ENCODE measurements at regions not wholly inside any gene's neighbourhood (a gene's known extent, or its start where the extent isn't known, plus 50 kb on each side); places are given as distances from the start of the nearest gene placed in this dataset.

DNA sequence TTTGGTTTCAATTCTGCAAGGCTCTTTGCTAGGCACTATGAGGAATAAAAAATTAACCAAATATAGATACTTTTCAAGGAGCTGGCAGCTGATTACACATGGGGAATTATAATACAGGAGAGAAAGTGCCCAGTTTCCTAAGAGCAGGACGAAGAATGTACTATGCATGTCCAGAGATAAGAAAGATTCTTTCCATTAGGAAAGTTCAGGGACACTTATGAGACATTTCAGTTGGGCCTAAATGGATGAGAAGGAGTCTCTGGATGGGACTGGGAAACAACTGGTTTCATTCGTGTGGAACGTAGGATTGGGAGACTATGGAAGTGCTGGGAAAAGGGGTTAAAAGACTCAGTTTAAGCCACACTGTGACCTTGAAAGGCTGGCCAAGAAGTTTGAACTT lies 63.5 kb upstream of the MROH9 start:
- H3K4me1 ChIP-seq (ENCODE audit: low read length) = no peaks in the 10 kb centered on the region

DNA sequence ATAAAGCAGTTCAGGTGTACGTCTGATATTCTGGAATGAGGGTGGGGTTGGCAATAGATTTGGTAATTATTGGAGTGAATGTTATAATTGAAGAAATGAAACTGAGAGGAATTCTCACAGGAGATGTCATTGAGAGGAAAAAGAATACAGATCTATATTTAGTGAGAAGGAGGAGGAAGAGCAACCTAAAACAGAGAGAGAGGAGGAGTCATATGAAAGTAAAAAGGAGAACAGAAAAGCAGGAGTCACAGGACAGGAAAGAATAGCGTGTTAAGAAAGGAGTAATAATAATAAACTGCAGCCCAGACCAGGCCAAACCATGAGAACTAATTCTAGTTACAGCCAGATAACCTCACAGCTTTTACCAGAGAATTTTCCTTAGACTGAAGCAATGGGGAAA lies 62.7 kb upstream of the MROH9 start:
- Histone ChIP-seq H3K27ac (ENCODE audit: low read length) (no peak overlapping the region), H2AFZ (ENCODE audit: low read length) (no peak overlapping the region), H3K4me1 (ENCODE audit: low read length) (no peaks in the 10 kb centered on the region), H3K9me2 (replicated peaks; ENCODE audit: insufficient read depth, low read length) (no peaks in the 10 kb centered on the region), H4K20me1 (ENCODE audit: insufficient read depth, low read depth, low read length) (no peaks in the 10 kb centered on the region), H3K27me3 (ENCODE audit: low read length) (no peaks in the 10 kb centered on the region), H3K9me3 (ENCODE audit: low read length) (no peaks in the 10 kb centered on the region), H3K9ac (ENCODE audit: low read length) (no peak overlapping the region), H3K79me2 (ENCODE audit: low read length) (no peaks in the 10 kb centered on the region), H3K36me3 (ENCODE audit: insufficient read depth, low read length) (no peaks in the 10 kb centered on the region), H3K4me3 (ENCODE audit: low read length) (no peak overlapping the region), H3K4me2 (ENCODE audit: low read depth, low read length, poor library complexity, severe bottlenecking) (no peak overlapping the region)
- DNase-seq = no peak

More for the DNA sequence above, 63.5 kb upstream of the MROH9 start:
- H3K4me3 ChIP-seq (ENCODE audit: low read length) = no peak overlapping the region
- no peak overlapping the region for H3K4me2 ChIP-seq (ENCODE audit: low read depth, low read length, poor library complexity, severe bottlenecking)
- H3K27me3 ChIP-seq (ENCODE audit: low read length) = no peaks in the 10 kb centered on the region
- no peak overlapping the region for H3K9ac ChIP-seq (ENCODE audit: low read length)
- no peak overlapping the region for H2AFZ ChIP-seq (ENCODE audit: low read length)
- no peaks in the 10 kb centered on the region for H3K9me3 ChIP-seq (ENCODE audit: low read length)
- H3K79me2 ChIP-seq (ENCODE audit: low read length) = no peaks in the 10 kb centered on the region
- H3K27ac ChIP-seq (ENCODE audit: low read length) = no peak overlapping the region
- H3K36me3 ChIP-seq (ENCODE audit: insufficient read depth, low read length) = no peaks in the 10 kb centered on the region
- no peak for DNase-seq
- H3K9me2 ChIP-seq (replicated peaks; ENCODE audit: insufficient read depth, low read length) = no peaks in the 10 kb centered on the region
- H4K20me1 ChIP-seq (ENCODE audit: insufficient read depth, low read depth, low read length) = no peaks in the 10 kb centered on the region

DNA sequence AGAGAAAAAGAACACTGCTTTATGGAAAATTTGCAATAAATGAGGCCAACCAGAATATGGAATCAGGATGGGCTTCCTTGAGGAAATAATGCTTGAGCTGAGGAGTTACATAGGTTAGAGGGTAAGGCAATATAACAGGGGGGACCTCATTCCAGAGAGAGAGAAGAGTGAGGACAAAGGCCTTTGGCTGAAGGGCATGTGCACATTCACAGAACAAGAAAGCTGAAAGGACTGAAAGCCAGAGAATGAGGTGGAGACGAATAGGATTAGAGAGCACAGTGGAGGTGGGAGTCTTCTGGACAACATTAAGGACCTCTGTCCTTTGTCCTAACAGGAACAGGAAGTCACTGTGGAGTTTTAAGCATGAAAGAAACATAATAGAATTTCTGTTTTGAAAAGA lies 60.7 kb upstream of the MROH9 start:
- DNase-seq = no peak
- no peaks in the 10 kb centered on the region for H3K9me3 ChIP-seq (ENCODE audit: low read length)

DNA sequence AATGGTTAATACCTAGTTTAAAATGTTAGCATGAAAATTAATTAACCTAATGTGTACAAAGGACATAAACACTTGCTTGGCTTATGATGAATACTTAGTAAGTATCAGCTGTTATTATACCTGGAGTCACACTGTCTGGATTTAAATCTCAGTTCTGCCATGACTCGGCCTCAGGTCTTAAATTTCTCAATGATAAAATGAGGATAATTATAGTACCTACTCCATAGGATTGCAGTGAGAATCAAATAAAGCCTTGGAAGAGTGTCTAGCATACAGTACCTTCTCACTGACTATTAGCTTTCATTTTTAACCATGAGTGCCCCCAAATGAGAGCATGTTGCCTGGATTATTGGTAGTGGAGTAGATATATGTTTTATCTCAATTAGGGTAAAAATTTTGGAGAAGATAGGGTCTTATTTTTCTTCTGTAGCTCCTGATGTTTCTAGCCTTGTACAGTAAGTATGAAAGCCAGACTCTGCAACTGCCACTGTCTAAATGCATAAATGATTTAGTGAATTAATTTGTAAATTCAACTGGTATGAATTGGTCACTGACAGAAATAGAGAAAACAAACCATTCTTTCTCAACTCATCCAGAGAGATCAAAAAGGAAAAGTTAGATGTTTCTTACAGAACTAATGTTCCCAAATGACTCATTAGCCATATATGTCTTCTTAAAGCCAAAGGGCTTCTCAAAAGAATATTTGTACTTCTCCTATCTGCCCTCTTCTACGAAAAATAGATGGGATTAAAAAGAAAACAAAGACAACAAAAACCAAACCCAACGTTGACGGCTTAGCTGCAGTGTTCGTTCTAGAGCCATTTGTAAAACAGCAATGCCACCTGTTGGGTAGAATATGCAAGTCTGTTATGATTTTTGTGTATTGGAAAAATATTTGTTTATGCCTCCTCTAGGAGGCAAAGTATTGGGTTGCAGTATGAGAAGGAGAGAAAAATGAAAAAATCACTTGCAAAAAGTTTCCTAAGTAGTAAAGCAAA lies 53.8 kb upstream of the MROH9 start:
- no peaks in the 10 kb centered on the region for H3K36me3 ChIP-seq (ENCODE audit: insufficient read depth, low read length)
- no peak overlapping the region for H3K4me3 ChIP-seq (ENCODE audit: low read length)
- H3K9ac ChIP-seq (ENCODE audit: low read length) = no peak overlapping the region
- H3K9me2 ChIP-seq (replicated peaks; ENCODE audit: insufficient read depth, low read length) = no peaks in the 10 kb centered on the region
- H3K9me3 ChIP-seq (ENCODE audit: low read length) = no peaks in the 10 kb centered on the region
- H4K20me1 ChIP-seq (ENCODE audit: insufficient read depth, low read depth, low read length) = no peaks in the 10 kb centered on the region
- H3K4me1 ChIP-seq (ENCODE audit: low read length) = no peaks in the 10 kb centered on the region
- H3K27me3 ChIP-seq (ENCODE audit: low read length) = no peaks in the 10 kb centered on the region
- DNase-seq = peak; percentile 43
- no peak overlapping the region for H3K4me2 ChIP-seq (ENCODE audit: low read depth, low read length, poor library complexity, severe bottlenecking)
- H3K27ac ChIP-seq (ENCODE audit: low read length) = no peak overlapping the region
- H3K79me2 ChIP-seq (ENCODE audit: low read length) = no peaks in the 10 kb centered on the region
- H2AFZ ChIP-seq (ENCODE audit: low read length) = no peak overlapping the region

More for the DNA sequence above, 60.7 kb upstream of the MROH9 start:
- Histone ChIP-seq H3K36me3 (ENCODE audit: insufficient read depth, low read length) (no peaks in the 10 kb centered on the region), H3K9ac (ENCODE audit: low read length) (no peak overlapping the region), H2AFZ (ENCODE audit: low read length) (no peak overlapping the region), H3K79me2 (ENCODE audit: low read length) (no peaks in the 10 kb centered on the region), H3K4me2 (ENCODE audit: low read depth, low read length, poor library complexity, severe bottlenecking) (no peak overlapping the region), H3K27ac (ENCODE audit: low read length) (no peak overlapping the region), H3K4me1 (ENCODE audit: low read length) (no peaks in the 10 kb centered on the region), H3K27me3 (ENCODE audit: low read length) (no peaks in the 10 kb centered on the region), H3K9me2 (replicated peaks; ENCODE audit: insufficient read depth, low read length) (no peaks in the 10 kb centered on the region), H3K4me3 (ENCODE audit: low read length) (no peak overlapping the region), H4K20me1 (ENCODE audit: insufficient read depth, low read depth, low read length) (no peaks in the 10 kb centered on the region)

Data from Karpas-422 (cell line).